Kidney (tissue), 13 donors: ENCODE measurements at regions not wholly inside any gene's neighbourhood (a gene's known extent, or its start where the extent isn't known, plus 50 kb on each side); places are given as distances from the start of the nearest gene placed in this dataset.

Experiments
- DNase-seq, 5 donors: peaks; one replicate each; pipeline ENCODE4 v3.0.0-alpha.2; 2013 to 2020
- FAIRE-seq: peaks from 2 replicates; lab custom pipeline; 2012; peaks lifted over from hg19 to GRCh38; lab: Jason Lieb, UNC
- H3K27ac ChIP-seq, 2 donors: one replicate each; pipeline ENCODE4 v1.7.0; 2013; ENCODE audit warnings: low read depth in 2 of 2, low read length in 2 of 2, inconsistent platforms in 1 of 2
- H3K27me3 ChIP-seq: one replicate; pipeline ENCODE4 v1.7.1; 2013; ENCODE audit warnings: low read length, inconsistent platforms; ENCODE audit not compliant: control insufficient read depth, insufficient read depth
- H3K36me3 ChIP-seq, 3 donors: one replicate each; pipeline versions ENCODE4 v1.7.0 to v1.7.1; 2013; ENCODE audit warnings: low read length in 3 of 3, control low read depth in 1 of 3, inconsistent platforms in 1 of 3; ENCODE audit not compliant: insufficient read depth in 3 of 3, control insufficient read depth in 2 of 3
- H3K4me1 ChIP-seq, 3 donors: one replicate each; pipeline versions ENCODE4 v1.7.0 to v1.7.1; 2013; ENCODE audit warnings: low read length in 3 of 3, inconsistent platforms in 1 of 3, low read depth in 1 of 3; ENCODE audit not compliant: control insufficient read depth in 2 of 3, insufficient read depth in 2 of 3
- H3K4me3 ChIP-seq, 3 donors: one replicate each; pipeline versions ENCODE4 v1.7.0 to v1.8.1; 2013; ENCODE audit warnings: low read length in 3 of 3, control low read depth in 1 of 3, inconsistent platforms in 1 of 3
- H3K9ac ChIP-seq, 3 donors: one replicate each; pipeline versions ENCODE4 v1.7.0 to v1.7.1; 2013; ENCODE audit warnings: low read length in 3 of 3, control low read depth in 1 of 3, inconsistent platforms in 1 of 3
- H3K9me3 ChIP-seq, 3 donors: one replicate each; pipeline versions ENCODE4 v1.7.0 to v1.7.1; 2013; ENCODE audit warnings: low read length in 3 of 3, control low read depth in 1 of 3, inconsistent platforms in 1 of 3; ENCODE audit not compliant: control insufficient read depth in 2 of 3, insufficient read depth in 1 of 3
- CTCF ChIP-seq: IDR thresholded peaks from 3 replicates; pipeline ENCODE4 v1.5.1; 2012; ENCODE audit warnings: mild to moderate bottlenecking, moderate library complexity, borderline replicate concordance; ENCODE audit not compliant: insufficient read depth; ENCODE audit errors: extremely low read depth
- intact Hi-C: fragments of 100-400 bp; cut with DNase I; formaldehyde crosslinking; loops from one replicate; pipeline ENCODE4 v1.11.1; 2022
- donor health status: control.
- donor health status: control.
- donor health status: control.
- donor health status: control.
- donor health status: control.
- donor health status: DM: yes; HTN: yes; CAD: no.
- donor health status: Normal renal cell carcinoma (clear cell type).

- H3K4me3 ChIP-seq = no peak overlapping the region
- no peaks in the 10 kb centered on the region for H3K4me1 ChIP-seq
- DNase-seq (no peak), FAIRE-seq (no peak)
- no peak for TF ChIP-seq CTCF
- H3K27me3 ChIP-seq = no peaks in the 10 kb centered on the region
- H3K27ac ChIP-seq = no peak overlapping the region
- intact Hi-C loops = no loop called here
- no peaks in the 10 kb centered on the region for H3K36me3 ChIP-seq
- peaks cover 0 to 3% (median 0%) of the 10 kb centered on the region in 3 donors for H3K9me3 ChIP-seq
- no peak overlapping the region for H3K9ac ChIP-seq
Observed at GRCh38 chr2:234788841-234789240, 163.0 kb upstream of the SH3BP4 start.

- Histone ChIP-seq H3K4me1 (no peaks in the 10 kb centered on the region), H3K27me3 (no peaks in the 10 kb centered on the region), H3K9me3 (peaks cover 0 to 6% (median 0%) of the 10 kb centered on the region in 3 donors), H3K9ac (no peak overlapping the region), H3K27ac (no peak overlapping the region), H3K4me3 (no peak overlapping the region), H3K36me3 (no peaks in the 10 kb centered on the region)
- DNase-seq (no peak), FAIRE-seq (no peak)
- intact Hi-C loops = no loop called here
- TF ChIP-seq CTCF = no peak
Observed at GRCh38 chr2:234788381-234788780, 163.4 kb upstream of the SH3BP4 start.

- Histone ChIP-seq H3K9me3 (peaks cover 0 to 12% (median 0%) of the 10 kb centered on the region in 3 donors), H3K4me1 (no peaks in the 10 kb centered on the region), H3K9ac (no peak overlapping the region), H3K36me3 (no peaks in the 10 kb centered on the region), H3K27ac (no peak overlapping the region), H3K27me3 (no peaks in the 10 kb centered on the region), H3K4me3 (no peak overlapping the region)
- TF ChIP-seq CTCF = no peak
- FAIRE-seq = no peak
- intact Hi-C loops = no loop called here
- no peak for DNase-seq
Observed at GRCh38 chr2:234787114-234787513, 164.7 kb upstream of the SH3BP4 start.

GRCh38 chr2:234773764-234774409, 177.9 kb upstream of the SH3BP4 start:
- Histone ChIP-seq H3K4me1 (no peaks in the 10 kb centered on the region), H3K9ac (no peak overlapping the region), H3K9me3 (no peaks in the 10 kb centered on the region), H3K36me3 (no peaks in the 10 kb centered on the region), H3K27ac (no peak overlapping the region), H3K4me3 (no peak overlapping the region), H3K27me3 (no peaks in the 10 kb centered on the region)
- no peak for TF ChIP-seq CTCF
- FAIRE-seq = no peak
- no peak for DNase-seq
- intact Hi-C loops = no loop called here
